ENCODE measurements at regions not wholly inside any gene's neighbourhood (a gene's known extent, or its start where the extent isn't known, plus 50 kb on each side); places are given as distances from the start of the nearest gene placed in this dataset.

DNA sequence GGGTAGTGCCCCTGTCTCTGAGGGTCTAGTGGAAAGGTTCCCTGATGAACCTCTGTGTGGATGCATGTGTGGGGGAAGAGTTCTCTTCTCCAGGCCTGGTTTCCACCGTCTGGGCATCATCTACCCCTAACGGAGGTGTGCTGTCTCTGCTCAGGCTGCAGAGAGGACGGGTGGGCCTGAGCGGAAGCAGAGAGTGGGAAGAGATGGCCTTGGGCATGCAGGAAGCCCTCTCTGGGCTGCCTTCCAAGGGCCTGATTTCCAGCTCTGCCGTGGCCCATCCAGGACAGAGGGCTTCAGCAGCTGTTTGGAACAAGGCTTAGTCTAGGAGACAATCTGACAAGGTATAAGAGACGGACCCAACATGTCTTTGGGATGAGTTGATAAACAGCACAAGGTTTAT lies 220.1 kb upstream of the DTNBP1 start:
- Histone ChIP-seq H3K27me3 (ENCODE audit: control insufficient read depth in 3 of 3, insufficient read depth in 3 of 3, low read depth in 1 of 3, low read length in 3 of 3) (no peaks in the 10 kb centered on the region), H3K4me2 (ENCODE audit: insufficient read depth, low read length, poor library complexity, severe bottlenecking) (no peak overlapping the region), H3K27ac (replicated peaks; ENCODE audit: low read length) (no peak overlapping the region), H3K4me1 (ENCODE audit: control insufficient read depth in 2 of 2, insufficient read depth in 1 of 2, low read depth in 1 of 2, low read length in 2 of 2) (no peaks in the 10 kb centered on the region), H3K4me3 (ENCODE audit: low read length in 2 of 2) (no peak overlapping the region), H2BK12ac (ENCODE audit: low read length) (no peak overlapping the region), H4K91ac (ENCODE audit: low read depth, low read length, poor library complexity) (no peak overlapping the region), H3K9me3 (replicated peaks in 1 of 2; ENCODE audit: control insufficient read depth in 2 of 2, insufficient read depth in 1 of 2, low read depth in 1 of 2, low read length in 2 of 2) (peaks cover 0 to 2% of the 10 kb centered on the region in 2 donors), H2BK120ac (ENCODE audit: low read depth, low read length) (no peak overlapping the region), H4K8ac (ENCODE audit: low read depth, low read length) (no peak overlapping the region), H3K14ac (ENCODE audit: low read length) (peak overlapping the region; percentile 40), H3K23ac (ENCODE audit: low read depth, low read length, poor library complexity) (no peak overlapping the region), H3K4ac (ENCODE audit: low read length) (no peak overlapping the region), H3K79me1 (ENCODE audit: low read depth, low read length) (no peaks in the 10 kb centered on the region), H3K9ac (ENCODE audit: low read depth, low read length, poor library complexity) (no peak overlapping the region), H2BK15ac (ENCODE audit: low read length) (no peak overlapping the region), H3K36me3 (replicated peaks in 1 of 2; ENCODE audit: control insufficient read depth in 2 of 2, insufficient read depth in 2 of 2, low read length in 2 of 2) (no peaks in the 10 kb centered on the region), H2BK5ac (ENCODE audit: low read length) (no peak overlapping the region), H3K18ac (ENCODE audit: low read length) (no peak overlapping the region), H2AFZ (ENCODE audit: low read length) (no peak overlapping the region), H2AK5ac (ENCODE audit: low read depth, low read length) (no peak overlapping the region)
- DNase-seq (ENCODE audit: low spot score) = no peak
- no CpG with 5 or more reads among the region's 6 CpGs for WGBS, 2 donors (ENCODE audit: extremely low coverage in 2 of 2, insufficient read length in 2 of 2, insufficient replicate concordance in 1 of 2)

DNA sequence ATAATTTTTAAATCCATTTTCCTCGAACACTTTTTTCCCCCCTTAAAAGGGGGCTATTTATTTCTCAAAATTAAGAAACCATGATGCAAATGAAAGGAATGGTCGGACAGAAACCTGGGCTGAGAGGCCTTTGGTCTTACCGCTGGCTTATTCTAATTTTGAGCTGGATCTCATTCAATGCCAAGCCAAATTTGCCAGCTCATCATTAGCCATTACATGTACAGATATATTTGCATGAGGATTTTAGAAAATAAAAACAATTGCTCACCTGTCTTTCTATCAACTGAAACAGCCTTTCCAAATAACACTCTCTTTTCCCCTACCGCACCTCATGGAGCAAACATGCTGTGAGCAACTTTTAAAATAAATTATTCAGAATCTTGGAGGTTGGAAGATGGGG lies 219.5 kb upstream of the DTNBP1 start:
- no peaks in the 10 kb centered on the region for H3K4me1 ChIP-seq (ENCODE audit: control insufficient read depth in 2 of 2, insufficient read depth in 1 of 2, low read depth in 1 of 2, low read length in 2 of 2)
- no peak overlapping the region for H4K8ac ChIP-seq (ENCODE audit: low read depth, low read length)
- WGBS, 2 donors (ENCODE audit: extremely low coverage in 2 of 2, insufficient read length in 2 of 2, insufficient replicate concordance in 1 of 2) = no CpG with 5 or more reads among the region's 4 CpGs
- H3K9ac ChIP-seq (ENCODE audit: low read depth, low read length, poor library complexity) = no peak overlapping the region
- no peak overlapping the region for H3K4ac ChIP-seq (ENCODE audit: low read length)
- no peak overlapping the region for H2BK12ac ChIP-seq (ENCODE audit: low read length)
- no peak overlapping the region for H3K27ac ChIP-seq (replicated peaks; ENCODE audit: low read length)
- H3K9me3 ChIP-seq (replicated peaks in 1 of 2; ENCODE audit: control insufficient read depth in 2 of 2, insufficient read depth in 1 of 2, low read depth in 1 of 2, low read length in 2 of 2) = peaks cover 0 to 2% of the 10 kb centered on the region in 2 donors
- no peak overlapping the region for H2AK5ac ChIP-seq (ENCODE audit: low read depth, low read length)
- no peak overlapping the region for H2BK5ac ChIP-seq (ENCODE audit: low read length)
- H3K18ac ChIP-seq (ENCODE audit: low read length) = no peak overlapping the region
- no peak overlapping the region for H2BK120ac ChIP-seq (ENCODE audit: low read depth, low read length)
- no peaks in the 10 kb centered on the region for H3K27me3 ChIP-seq (ENCODE audit: control insufficient read depth in 3 of 3, insufficient read depth in 3 of 3, low read depth in 1 of 3, low read length in 3 of 3)
- H2BK15ac ChIP-seq (ENCODE audit: low read length) = no peak overlapping the region
- H3K14ac ChIP-seq (ENCODE audit: low read length) = no peak overlapping the region
- no peak overlapping the region for H3K4me3 ChIP-seq (ENCODE audit: low read length in 2 of 2)
- H3K23ac ChIP-seq (ENCODE audit: low read depth, low read length, poor library complexity) = no peak overlapping the region
- no peak overlapping the region for H4K91ac ChIP-seq (ENCODE audit: low read depth, low read length, poor library complexity)
- H3K4me2 ChIP-seq (ENCODE audit: insufficient read depth, low read length, poor library complexity, severe bottlenecking) = no peak overlapping the region
- no peaks in the 10 kb centered on the region for H3K79me1 ChIP-seq (ENCODE audit: low read depth, low read length)
- H2AFZ ChIP-seq (ENCODE audit: low read length) = no peak overlapping the region
- H3K36me3 ChIP-seq (replicated peaks in 1 of 2; ENCODE audit: control insufficient read depth in 2 of 2, insufficient read depth in 2 of 2, low read length in 2 of 2) = no peaks in the 10 kb centered on the region
- no peak for DNase-seq (ENCODE audit: low spot score)

DNA sequence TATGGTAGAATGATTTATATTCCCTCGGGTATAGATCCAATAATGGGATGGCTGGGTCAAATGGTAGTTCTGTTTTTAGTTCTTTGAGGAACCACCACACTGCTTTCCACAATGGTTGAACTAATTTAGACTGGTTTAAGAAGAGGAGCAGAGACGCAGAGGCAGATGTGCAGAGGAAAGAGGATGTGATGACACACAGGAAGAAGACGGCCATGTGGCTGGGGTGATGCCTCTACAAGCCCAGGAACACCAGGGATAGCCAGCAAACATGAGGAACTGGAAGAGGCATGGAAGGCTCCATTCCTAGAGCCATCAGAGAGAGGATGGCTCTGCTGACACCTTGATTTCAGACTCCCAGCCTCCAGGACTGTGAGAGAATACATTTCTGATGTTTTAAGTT lies 218.3 kb upstream of the DTNBP1 start:
- DNase-seq (ENCODE audit: low spot score) = no peak
- Histone ChIP-seq H2BK15ac (ENCODE audit: low read length) (no peak overlapping the region), H3K9me3 (replicated peaks in 1 of 2; ENCODE audit: control insufficient read depth in 2 of 2, insufficient read depth in 1 of 2, low read depth in 1 of 2, low read length in 2 of 2) (peaks cover 0 to 2% of the 10 kb centered on the region in 2 donors)

DNA sequence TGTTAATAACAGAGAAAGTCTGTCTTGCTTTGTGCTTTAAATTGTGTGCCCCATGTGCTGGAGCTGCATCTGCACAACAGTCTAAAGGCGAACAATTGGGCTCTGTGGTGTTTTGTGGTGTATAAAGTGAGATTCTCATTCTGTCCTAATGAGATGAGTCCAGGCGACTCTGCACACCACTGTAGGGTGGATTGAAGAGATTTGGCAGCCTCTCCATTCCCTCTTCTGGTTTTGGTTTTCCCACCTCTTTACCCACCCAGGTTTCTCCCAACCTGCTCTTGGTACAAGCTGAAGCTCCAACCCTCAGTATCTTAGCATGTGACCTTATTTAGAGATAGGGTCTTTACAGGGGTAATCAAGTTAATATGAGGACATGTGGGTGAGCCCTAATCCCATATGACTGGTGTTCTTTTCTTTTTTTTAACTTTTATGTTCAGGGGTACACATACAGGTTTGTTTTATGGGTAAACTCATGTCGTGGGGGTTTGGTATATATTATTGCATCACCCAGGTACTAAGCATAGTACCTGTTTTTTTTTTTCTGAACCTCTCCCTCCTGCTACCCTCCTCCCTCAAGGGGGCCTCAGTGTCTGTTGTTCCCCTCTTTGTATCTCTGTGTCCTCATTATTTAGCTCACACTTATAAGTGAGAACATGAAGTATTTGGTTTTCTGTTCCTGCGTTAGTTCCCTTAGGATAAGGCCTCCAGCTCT lies 217.6 kb upstream of the DTNBP1 start:
- H3K9ac ChIP-seq (ENCODE audit: low read depth, low read length, poor library complexity) = no peak overlapping the region
- H2BK5ac ChIP-seq (ENCODE audit: low read length) = no peak overlapping the region
- H3K9me3 ChIP-seq (replicated peaks in 1 of 2; ENCODE audit: control insufficient read depth in 2 of 2, insufficient read depth in 1 of 2, low read depth in 1 of 2, low read length in 2 of 2) = peaks cover 0 to under 1% of the 10 kb centered on the region in 2 donors
- H3K23ac ChIP-seq (ENCODE audit: low read depth, low read length, poor library complexity) = no peak overlapping the region
- no peak overlapping the region for H3K27ac ChIP-seq (replicated peaks; ENCODE audit: low read length)
- H2BK120ac ChIP-seq (ENCODE audit: low read depth, low read length) = no peak overlapping the region
- no peaks in the 10 kb centered on the region for H3K4me1 ChIP-seq (ENCODE audit: control insufficient read depth in 2 of 2, insufficient read depth in 1 of 2, low read depth in 1 of 2, low read length in 2 of 2)
- no peak overlapping the region for H3K4me2 ChIP-seq (ENCODE audit: insufficient read depth, low read length, poor library complexity, severe bottlenecking)
- no peak overlapping the region for H3K4ac ChIP-seq (ENCODE audit: low read length)
- H3K18ac ChIP-seq (ENCODE audit: low read length) = no peak overlapping the region
- no peak overlapping the region for H2BK12ac ChIP-seq (ENCODE audit: low read length)
- no peak overlapping the region for H3K4me3 ChIP-seq (ENCODE audit: low read length in 2 of 2)
- no peak overlapping the region for H4K91ac ChIP-seq (ENCODE audit: low read depth, low read length, poor library complexity)
- WGBS, 2 donors (ENCODE audit: extremely low coverage in 2 of 2, insufficient read length in 2 of 2, insufficient replicate concordance in 1 of 2) = no CpG with 5 or more reads among the region's 4 CpGs
- H3K14ac ChIP-seq (ENCODE audit: low read length) = no peak overlapping the region
- DNase-seq (ENCODE audit: low spot score) = no peak
- no peak overlapping the region for H2BK15ac ChIP-seq (ENCODE audit: low read length)
- H3K79me1 ChIP-seq (ENCODE audit: low read depth, low read length) = no peaks in the 10 kb centered on the region
- H3K36me3 ChIP-seq (replicated peaks in 1 of 2; ENCODE audit: control insufficient read depth in 2 of 2, insufficient read depth in 2 of 2, low read length in 2 of 2) = no peaks in the 10 kb centered on the region
- no peak overlapping the region for H2AK5ac ChIP-seq (ENCODE audit: low read depth, low read length)
- H3K27me3 ChIP-seq (ENCODE audit: control insufficient read depth in 3 of 3, insufficient read depth in 3 of 3, low read depth in 1 of 3, low read length in 3 of 3) = no peaks in the 10 kb centered on the region
- no peak overlapping the region for H4K8ac ChIP-seq (ENCODE audit: low read depth, low read length)
- no peak overlapping the region for H2AFZ ChIP-seq (ENCODE audit: low read length)

More for the DNA sequence above, 218.3 kb upstream of the DTNBP1 start:
- Histone ChIP-seq H3K4me3 (ENCODE audit: low read length in 2 of 2) (no peak overlapping the region), H2BK12ac (ENCODE audit: low read length) (no peak overlapping the region), H3K79me1 (ENCODE audit: low read depth, low read length) (no peaks in the 10 kb centered on the region), H2BK5ac (ENCODE audit: low read length) (no peak overlapping the region), H4K8ac (ENCODE audit: low read depth, low read length) (no peak overlapping the region), H3K27ac (replicated peaks; ENCODE audit: low read length) (no peak overlapping the region), H3K36me3 (replicated peaks in 1 of 2; ENCODE audit: control insufficient read depth in 2 of 2, insufficient read depth in 2 of 2, low read length in 2 of 2) (no peaks in the 10 kb centered on the region), H3K23ac (ENCODE audit: low read depth, low read length, poor library complexity) (no peak overlapping the region), H2BK120ac (ENCODE audit: low read depth, low read length) (no peak overlapping the region), H4K91ac (ENCODE audit: low read depth, low read length, poor library complexity) (no peak overlapping the region), H3K27me3 (ENCODE audit: control insufficient read depth in 3 of 3, insufficient read depth in 3 of 3, low read depth in 1 of 3, low read length in 3 of 3) (no peaks in the 10 kb centered on the region), H3K9ac (ENCODE audit: low read depth, low read length, poor library complexity) (no peak overlapping the region), H3K4ac (ENCODE audit: low read length) (no peak overlapping the region), H3K4me2 (ENCODE audit: insufficient read depth, low read length, poor library complexity, severe bottlenecking) (no peak overlapping the region), H2AFZ (ENCODE audit: low read length) (no peak overlapping the region), H3K14ac (ENCODE audit: low read length) (no peak overlapping the region), H3K4me1 (ENCODE audit: control insufficient read depth in 2 of 2, insufficient read depth in 1 of 2, low read depth in 1 of 2, low read length in 2 of 2) (no peaks in the 10 kb centered on the region), H2AK5ac (ENCODE audit: low read depth, low read length) (no peak overlapping the region), H3K18ac (ENCODE audit: low read length) (no peak overlapping the region)
- no CpG with 5 or more reads among the region's 3 CpGs for WGBS, 2 donors (ENCODE audit: extremely low coverage in 2 of 2, insufficient read length in 2 of 2, insufficient replicate concordance in 1 of 2)
